ENCODE measurements at regions not wholly inside any gene's neighbourhood (a gene's known extent, or its start where the extent isn't known, plus 50 kb on each side); places are given as distances from the start of the nearest gene placed in this dataset.
"Not testable (repeated sequence)": the region's sequence is repeated elsewhere in the genome, so short reads cannot be mapped to it uniquely, and the experiment has no call there.

DNA sequence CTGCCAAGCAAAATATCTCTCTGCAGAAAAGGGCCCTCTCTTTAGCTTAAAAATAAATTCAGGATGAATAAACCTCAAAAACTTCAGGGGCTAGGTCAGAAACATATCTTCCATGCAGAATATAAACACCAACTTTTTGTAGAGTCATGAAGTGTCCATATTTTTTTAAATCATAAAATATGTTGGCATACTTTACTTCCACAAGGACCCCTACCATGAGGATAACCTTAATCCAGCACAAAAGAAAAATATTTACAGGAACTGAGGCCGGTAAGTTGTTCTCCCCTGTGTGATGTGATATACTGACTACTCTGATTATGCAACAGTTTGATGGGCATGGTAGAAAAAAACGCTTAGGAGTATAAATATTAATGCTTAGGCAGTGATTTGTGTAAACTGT lies 264.8 kb upstream of the CDH11 start:
- Mint-ChIP-seq H3K27me3 (no peaks in the 10 kb centered on the region), H3K27ac (no peak overlapping the region), H3K36me3 (ENCODE audit: low read depth) (no peaks in the 10 kb centered on the region), H3K4me1 (ENCODE audit: low read depth) (no peaks in the 10 kb centered on the region), H3K4me3 (no peak overlapping the region), H3K9me3 (peaks cover 19% of the 10 kb centered on the region)
- no peak for DNase-seq

GRCh38 chr16:65384441-65384840 lies 262.6 kb upstream of the CDH11 start:
- no peak overlapping the region for H3K27ac Mint-ChIP-seq
- no peak overlapping the region for H3K4me3 Mint-ChIP-seq
- H3K9me3 Mint-ChIP-seq = peaks cover 22% of the 10 kb centered on the region
- DNase-seq = no peak
- no peaks in the 10 kb centered on the region for H3K4me1 Mint-ChIP-seq (ENCODE audit: low read depth)
- H3K36me3 Mint-ChIP-seq (ENCODE audit: low read depth) = no peaks in the 10 kb centered on the region
- no peaks in the 10 kb centered on the region for H3K27me3 Mint-ChIP-seq

- Mint-ChIP-seq H3K4me3 (no peak overlapping the region), H3K4me1 (ENCODE audit: low read depth) (no peaks in the 10 kb centered on the region), H3K36me3 (ENCODE audit: low read depth) (no peaks in the 10 kb centered on the region), H3K27me3 (no peaks in the 10 kb centered on the region), H3K27ac (no peak overlapping the region), H3K9me3 (peaks cover 18% of the 10 kb centered on the region)
- DNase-seq = no peak
Measured at GRCh38 chr16:65377195-65377594, 255.3 kb upstream of the CDH11 start.

GRCh38 chr16:65376601-65377000 lies 254.7 kb upstream of the CDH11 start:
- DNase-seq = no peak
- no peaks in the 10 kb centered on the region for H3K4me1 Mint-ChIP-seq (ENCODE audit: low read depth)
- no peak overlapping the region for H3K4me3 Mint-ChIP-seq

DNA sequence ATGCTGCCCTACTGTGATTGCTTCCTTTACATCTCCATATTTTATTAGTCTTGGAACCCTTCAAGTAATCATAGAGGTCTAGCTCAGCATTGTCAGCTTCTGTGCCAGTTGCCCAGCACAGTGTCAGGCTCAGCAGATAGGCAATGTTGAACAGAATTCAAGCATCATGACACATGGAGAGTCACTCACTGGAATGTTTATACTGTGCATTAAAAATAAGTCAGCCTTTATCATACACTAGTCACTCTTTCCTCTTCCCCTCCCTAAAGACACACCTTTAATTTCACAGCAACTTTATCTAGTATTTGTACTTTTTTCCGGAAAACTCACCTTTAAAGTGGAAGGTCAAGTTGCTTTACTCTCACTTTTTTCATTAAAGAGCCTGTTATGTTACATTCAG lies 253.8 kb upstream of the CDH11 start:
- Mint-ChIP-seq H3K36me3 (ENCODE audit: low read depth) (no peaks in the 10 kb centered on the region), H3K27me3 (no peaks in the 10 kb centered on the region), H3K4me3 (no peak overlapping the region), H3K9me3 (peaks cover 16% of the 10 kb centered on the region), H3K27ac (no peak overlapping the region), H3K4me1 (ENCODE audit: low read depth) (no peaks in the 10 kb centered on the region)
- DNase-seq = no peak

More at GRCh38 chr16:65376601-65377000, 254.7 kb upstream of the CDH11 start:
- no peaks in the 10 kb centered on the region for H3K27me3 Mint-ChIP-seq
- H3K9me3 Mint-ChIP-seq = peaks cover 18% of the 10 kb centered on the region
- H3K36me3 Mint-ChIP-seq (ENCODE audit: low read depth) = no peaks in the 10 kb centered on the region
- H3K27ac Mint-ChIP-seq = no peak overlapping the region

GRCh38 chr16:65373097-65373496 lies 251.2 kb upstream of the CDH11 start:
- no peak overlapping the region for H3K27ac Mint-ChIP-seq
- H3K4me1 Mint-ChIP-seq (ENCODE audit: low read depth) = no peaks in the 10 kb centered on the region
- H3K27me3 Mint-ChIP-seq = no peaks in the 10 kb centered on the region
- DNase-seq = no peak
- H3K9me3 Mint-ChIP-seq = peaks cover 19% of the 10 kb centered on the region
- no peaks in the 10 kb centered on the region for H3K36me3 Mint-ChIP-seq (ENCODE audit: low read depth)
- H3K4me3 Mint-ChIP-seq = no peak overlapping the region

GRCh38 chr16:65372171-65372570 lies 250.3 kb upstream of the CDH11 start:
- Mint-ChIP-seq H3K27me3 (no peaks in the 10 kb centered on the region), H3K9me3 (peaks cover 20% of the 10 kb centered on the region), H3K27ac (no peak overlapping the region), H3K4me1 (ENCODE audit: low read depth) (no peaks in the 10 kb centered on the region), H3K4me3 (no peak overlapping the region), H3K36me3 (ENCODE audit: low read depth) (no peaks in the 10 kb centered on the region)
- no peak for DNase-seq

DNA sequence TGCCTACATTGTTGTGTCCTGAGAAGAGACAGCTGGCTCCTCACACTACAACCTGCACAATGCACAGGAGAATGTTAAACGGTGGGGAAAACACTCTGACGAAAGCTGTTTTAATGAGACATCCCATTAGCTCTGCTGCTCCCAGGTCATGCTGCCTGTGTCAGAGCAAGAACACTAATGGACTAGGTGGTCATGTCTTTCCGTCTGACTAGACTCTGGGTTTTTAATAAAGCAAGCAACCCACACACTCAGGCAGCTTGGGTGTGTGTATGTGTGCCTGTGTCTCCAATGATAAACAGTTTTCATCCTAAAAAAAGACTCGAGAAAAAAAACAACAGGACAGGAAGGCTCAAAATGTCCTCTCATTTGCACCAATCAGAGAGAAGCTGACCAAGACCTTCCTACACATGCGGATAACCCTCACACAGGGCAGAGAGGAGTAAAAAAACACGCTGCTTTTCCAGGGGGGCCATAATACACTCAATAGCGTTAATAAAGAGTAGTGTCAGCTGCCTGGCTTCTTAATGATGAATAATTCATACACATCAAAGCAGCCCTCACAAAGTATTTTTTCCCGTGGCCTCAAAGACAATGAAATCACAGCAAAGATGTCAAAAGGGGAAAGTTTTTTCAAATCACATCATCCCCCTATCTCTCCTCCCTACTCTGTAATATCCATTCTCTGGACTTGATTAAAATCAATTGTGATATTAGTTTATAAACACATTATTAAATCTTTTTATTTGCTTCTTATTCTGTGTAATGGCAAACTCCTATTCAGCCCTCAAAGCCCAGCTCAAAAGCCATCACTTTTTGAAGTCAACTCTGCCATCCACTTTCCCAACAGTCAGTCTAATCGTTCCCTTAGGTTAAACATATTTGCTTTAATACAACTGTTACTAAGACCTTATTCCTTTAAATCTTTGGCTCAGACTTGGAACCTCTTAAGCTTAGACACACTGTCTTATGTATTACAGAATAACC lies 244.2 kb upstream of the CDH11 start:
- Mint-ChIP-seq H3K4me1 (ENCODE audit: low read depth) (no peaks in the 10 kb centered on the region), H3K27ac (no peak overlapping the region), H3K36me3 (ENCODE audit: low read depth) (no peaks in the 10 kb centered on the region), H3K9me3 (peaks cover 18% of the 10 kb centered on the region), H3K4me3 (no peak overlapping the region), H3K27me3 (no peaks in the 10 kb centered on the region)
- DNase-seq = no peak

GRCh38 chr16:65356721-65357120 lies 234.9 kb upstream of the CDH11 start:
- not testable (repeated sequence) for H3K27me3 Mint-ChIP-seq; H3K27ac Mint-ChIP-seq; DNase-seq; H3K4me3 Mint-ChIP-seq; H3K36me3 Mint-ChIP-seq (ENCODE audit: low read depth); H3K4me1 Mint-ChIP-seq (ENCODE audit: low read depth)
- H3K9me3 Mint-ChIP-seq = peaks cover 18% of the 10 kb centered on the region

DNA sequence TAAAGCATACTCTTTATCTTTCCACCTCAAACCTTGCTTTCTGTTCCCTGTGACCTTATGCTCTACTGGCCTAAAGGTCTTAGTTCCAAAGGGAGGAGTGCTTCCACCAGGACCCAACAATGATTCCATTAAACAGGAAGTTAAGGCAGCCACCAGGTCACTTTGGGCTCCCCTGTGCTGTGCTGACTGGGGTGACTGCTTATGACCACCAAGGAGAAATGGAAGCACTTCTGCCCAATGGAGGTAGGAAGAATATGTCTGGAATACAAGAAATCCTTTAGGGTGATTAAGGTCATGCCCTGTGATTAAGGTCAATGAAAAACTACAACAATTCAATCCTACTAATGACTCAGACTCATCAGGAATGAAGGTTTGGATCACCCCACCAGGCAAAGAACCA lies 233.8 kb upstream of the CDH11 start:
- Mint-ChIP-seq H3K9me3 (peaks cover 18% of the 10 kb centered on the region), H3K27ac (no peak overlapping the region), H3K4me1 (ENCODE audit: low read depth) (no peaks in the 10 kb centered on the region), H3K36me3 (ENCODE audit: low read depth) (no peaks in the 10 kb centered on the region), H3K27me3 (no peaks in the 10 kb centered on the region), H3K4me3 (no peak overlapping the region)
- DNase-seq = no peak

GRCh38 chr16:65353183-65353582 lies 231.3 kb upstream of the CDH11 start:
- no peaks in the 10 kb centered on the region for H3K27me3 Mint-ChIP-seq
- H3K4me3 Mint-ChIP-seq = no peak overlapping the region
- no peaks in the 10 kb centered on the region for H3K4me1 Mint-ChIP-seq (ENCODE audit: low read depth)
- no peak for DNase-seq
- no peaks in the 10 kb centered on the region for H3K36me3 Mint-ChIP-seq (ENCODE audit: low read depth)
- no peak overlapping the region for H3K27ac Mint-ChIP-seq
- peaks cover 24% of the 10 kb centered on the region for H3K9me3 Mint-ChIP-seq

DNA sequence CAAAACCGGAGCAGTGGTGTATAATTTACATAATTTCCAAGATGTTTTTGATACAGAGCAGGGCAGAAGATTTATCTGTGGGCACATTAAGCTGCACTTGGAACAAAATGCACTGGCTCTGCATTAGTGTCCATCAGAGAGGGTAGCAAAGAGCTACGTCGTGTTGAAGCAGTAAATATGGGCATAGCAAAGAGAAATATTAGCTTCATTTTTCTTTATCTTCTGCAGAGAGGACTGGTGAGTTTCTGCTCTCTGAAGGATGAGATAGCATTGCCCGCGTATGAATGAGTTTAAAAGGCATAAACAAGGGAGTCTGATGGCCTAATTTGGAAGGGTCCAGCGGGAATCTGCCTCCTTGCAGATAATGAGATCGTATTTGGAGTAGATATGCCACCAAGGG lies 227.8 kb upstream of the CDH11 start:
- Mint-ChIP-seq H3K4me1 (ENCODE audit: low read depth) (no peaks in the 10 kb centered on the region), H3K9me3 (peaks cover 19% of the 10 kb centered on the region), H3K27ac (no peak overlapping the region), H3K27me3 (no peaks in the 10 kb centered on the region), H3K4me3 (no peak overlapping the region), H3K36me3 (ENCODE audit: low read depth) (no peaks in the 10 kb centered on the region)
- no peak for DNase-seq

GRCh38 chr16:65343556-65343955 lies 221.7 kb upstream of the CDH11 start:
- Mint-ChIP-seq H3K27ac (no peak overlapping the region), H3K4me3 (no peak overlapping the region), H3K27me3 (no peaks in the 10 kb centered on the region), H3K36me3 (ENCODE audit: low read depth) (no peaks in the 10 kb centered on the region), H3K9me3 (peaks cover 21% of the 10 kb centered on the region), H3K4me1 (ENCODE audit: low read depth) (no peaks in the 10 kb centered on the region)
- no peak for DNase-seq

GRCh38 chr16:65342231-65342866 lies 220.5 kb upstream of the CDH11 start:
- no peak for DNase-seq

DNA sequence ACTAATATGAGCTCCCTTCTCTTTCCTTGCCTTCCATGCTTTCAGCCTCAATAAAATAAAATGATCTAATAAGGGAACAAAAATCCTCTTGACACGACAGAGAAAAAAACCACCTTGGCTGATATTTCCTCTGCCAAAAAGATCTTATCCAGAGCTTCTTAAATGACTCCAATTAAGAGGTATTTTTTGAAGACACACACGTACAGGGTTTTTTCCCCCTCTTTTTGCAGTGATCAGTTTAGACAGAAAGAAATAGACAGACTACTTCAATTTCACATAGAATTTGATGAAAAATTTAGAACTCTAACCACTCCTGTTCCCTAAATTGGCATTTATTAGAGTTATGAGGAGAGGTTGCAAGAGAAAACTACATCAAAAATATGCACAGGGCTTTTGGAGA lies 217.2 kb upstream of the CDH11 start:
- Mint-ChIP-seq H3K4me1 (ENCODE audit: low read depth) (no peaks in the 10 kb centered on the region), H3K27ac (no peak overlapping the region)

More at GRCh38 chr16:65342231-65342866, 220.5 kb upstream of the CDH11 start:
- no peaks in the 10 kb centered on the region for H3K36me3 Mint-ChIP-seq (ENCODE audit: low read depth)
- peaks cover 21% of the 10 kb centered on the region for H3K9me3 Mint-ChIP-seq
- H3K4me3 Mint-ChIP-seq = no peak overlapping the region
- no peaks in the 10 kb centered on the region for H3K4me1 Mint-ChIP-seq (ENCODE audit: low read depth)
- H3K27me3 Mint-ChIP-seq = no peaks in the 10 kb centered on the region
- H3K27ac Mint-ChIP-seq = no peak overlapping the region

More for the DNA sequence above, 217.2 kb upstream of the CDH11 start:
- H3K36me3 Mint-ChIP-seq (ENCODE audit: low read depth) = no peaks in the 10 kb centered on the region
- no peak for DNase-seq
- H3K27me3 Mint-ChIP-seq = no peaks in the 10 kb centered on the region
- no peak overlapping the region for H3K4me3 Mint-ChIP-seq
- peaks cover 23% of the 10 kb centered on the region for H3K9me3 Mint-ChIP-seq
